Endothelial cell of umbilical vein (primary cell): ENCODE measurements at regions not wholly inside any gene's neighbourhood (a gene's known extent, or its start where the extent isn't known, plus 50 kb on each side); places are given as distances from the start of the nearest gene placed in this dataset.

ENCODE experiments used
- BruUV-seq: library from RNA; stranded (reverse); fragments of 400-500 nt; replicated peaks from 2 replicates; lab custom pipeline; 2021; lab: Mats Ljungman, UMichigan
- CTCF ChIA-PET: fragments of 300-600, 350-600 bp; sonication (Branson Sonifier 250); formaldehyde crosslinking; loops from one replicate; lab custom pipeline; 2021; ENCODE audit warnings: antibody characterized with exemption, inconsistent platforms; lab: Charles Lee
- POLR2A ChIA-PET: fragments of 300-600, 350-600 bp; sonication (Branson Sonifier 250); formaldehyde crosslinking; loops from one replicate; lab custom pipeline; 2021; ENCODE audit warnings: antibody characterized with exemption, inconsistent platforms; lab: Charles Lee
- DNase-seq: peaks from one replicate; pipeline ENCODE4 v3.0.0-alpha.2; 2011; ENCODE audit warnings: low read depth, low spot score
- FAIRE-seq: peaks from 2 replicates; lab custom pipeline; 2011; peaks lifted over from hg19 to GRCh38; lab: Jason Lieb, UNC
- H2AFZ ChIP-seq: 2 replicates; pipeline ENCODE4 v1.6.0; 2012; ENCODE audit warnings: low read depth, low read length, control low read depth, inconsistent platforms
- H3K27ac ChIP-seq: 2 replicates; pipeline ENCODE4 v1.5.1; 2011; ENCODE audit warnings: low read depth, mild to moderate bottlenecking, control low read depth, low read length, moderate library complexity; ENCODE audit not compliant: insufficient read depth
- H3K27me3 ChIP-seq, 2 experiments: 2 replicates each; pipeline versions ENCODE4 v1.6.0 to v1.6.1; 2011; ENCODE audit warnings: low read length in 2 of 2, mixed read lengths in 1 of 2; ENCODE audit not compliant: control insufficient read depth in 2 of 2, insufficient read depth in 2 of 2
- H3K36me3 ChIP-seq, 2 experiments: 2 replicates in 1 of 2; 3 replicates in 1 of 2; pipeline ENCODE4 v1.5.1; 2011; ENCODE audit warnings: low read length in 2 of 2, mild to moderate bottlenecking in 1 of 2, moderate library complexity in 1 of 2; ENCODE audit not compliant: control insufficient read depth in 2 of 2, insufficient read depth in 2 of 2; ENCODE audit errors: extremely low read depth in 1 of 2
- H3K4me1 ChIP-seq: 3 replicates; pipeline ENCODE4 v1.5.1; 2011; ENCODE audit warnings: mild to moderate bottlenecking, low read length; ENCODE audit not compliant: control insufficient read depth, insufficient read depth; ENCODE audit errors: extremely low read depth
- H3K4me2 ChIP-seq: 2 replicates; pipeline ENCODE4 v1.6.1; 2011; ENCODE audit warnings: low read length, control low read depth, mixed read lengths; ENCODE audit not compliant: insufficient read depth
- H3K4me3 ChIP-seq, 3 experiments: fragments of 200-600 bp in 1 of 3; sonication (generic), shearing (Covaris generic) in 1 of 3; replicated peaks in 1 of 3; 2 replicates each; pipeline ENCODE4 v1.5.1; 2011 to 2016; ENCODE audit warnings: control low read depth in 3 of 3, low read length in 3 of 3, mild to moderate bottlenecking in 2 of 3, inconsistent platforms in 1 of 3, low read depth in 1 of 3, moderate library complexity in 1 of 3; ENCODE audit not compliant: insufficient read depth in 1 of 3
- H3K79me2 ChIP-seq: 2 replicates; pipeline ENCODE4 v1.6.0; 2012; ENCODE audit warnings: low read length, inconsistent platforms; ENCODE audit not compliant: control insufficient read depth, insufficient read depth
- H3K9ac ChIP-seq: replicated peaks from 2 replicates; pipeline ENCODE3; 2011; ENCODE audit warnings: low read length, control low read depth; ENCODE audit not compliant: insufficient read depth; ENCODE audit errors: extremely low read depth
- H3K9me1 ChIP-seq: replicated peaks from 3 replicates; pipeline ENCODE4 v1.6.0; 2011; ENCODE audit warnings: mild to moderate bottlenecking, low read length; ENCODE audit not compliant: control insufficient read depth, insufficient read depth; ENCODE audit errors: extremely low read depth
- H3K9me3 ChIP-seq: replicated peaks from 2 replicates; pipeline ENCODE4 v1.5.1; 2012; ENCODE audit warnings: low read length, inconsistent platforms; ENCODE audit not compliant: control insufficient read depth, insufficient read depth
- H4K20me1 ChIP-seq: replicated peaks from 2 replicates; pipeline ENCODE3; 2011; ENCODE audit warnings: mild to moderate bottlenecking, low read length; ENCODE audit not compliant: control insufficient read depth, insufficient read depth; ENCODE audit errors: extremely low read depth
- CTCF ChIP-seq, 2 donors: IDR thresholded peaks; 1 replicate in 1 of 2; 2 replicates in 1 of 2; pipeline ENCODE4 v1.5.1; 2011; ENCODE audit warnings: low read length in 2 of 2, mild to moderate bottlenecking in 2 of 2, moderate library complexity in 2 of 2, control low read depth in 1 of 2, inconsistent platforms in 1 of 2, low read depth in 1 of 2; ENCODE audit not compliant: insufficient read depth in 1 of 2; ENCODE audit errors: extremely low read depth in 1 of 2
- EZH2 ChIP-seq: IDR thresholded peaks from 2 replicates; pipeline ENCODE4 v1.6.1; 2012; ENCODE audit warnings: borderline replicate concordance, low read depth, mild to moderate bottlenecking, moderate library complexity, low read length, inconsistent platforms; ENCODE audit not compliant: severe bottlenecking
- FOS ChIP-seq: IDR thresholded peaks from 2 replicates; pipeline ENCODE4 v1.6.1; 2011; ENCODE audit warnings: mild to moderate bottlenecking, low read length, moderate library complexity, borderline replicate concordance; ENCODE audit not compliant: insufficient read depth
- GATA2 ChIP-seq: IDR thresholded peaks from 2 replicates; pipeline ENCODE4 v1.7.0; 2011; ENCODE audit warnings: low read depth, mild to moderate bottlenecking, moderate library complexity, mixed read lengths, low read length; ENCODE audit not compliant: insufficient read length, insufficient read depth
- JUN ChIP-seq: IDR thresholded peaks from 2 replicates; pipeline ENCODE4 v1.6.1; 2011; ENCODE audit warnings: borderline replicate concordance, low read depth; ENCODE audit not compliant: insufficient read length, insufficient read depth
- MAX ChIP-seq: IDR thresholded peaks from 2 replicates; pipeline ENCODE4 v1.6.1; 2011; ENCODE audit not compliant: insufficient read depth, insufficient read length
- MYC ChIP-seq: IDR thresholded peaks from one replicate; pipeline ENCODE4 v1.6.1; 2011; ENCODE audit warnings: mild to moderate bottlenecking, low read depth, low read length
- POLR2A ChIP-seq: IDR thresholded peaks from 2 replicates; pipeline ENCODE4 v1.6.1; 2012; ENCODE audit warnings: low read depth, mild to moderate bottlenecking, control low read depth, low read length
- POLR2AphosphoS5 ChIP-seq: IDR thresholded peaks from 2 replicates; pipeline ENCODE4 v1.6.1; 2012; ENCODE audit warnings: low read depth, mild to moderate bottlenecking, control low read depth, low read length, moderate library complexity; ENCODE audit not compliant: insufficient read depth
- dilution Hi-C: fragments of 300-500 bp; cut with MboI; formaldehyde crosslinking; loops from one replicate; pipeline ENCODE4 v1.15.0; 2019; ENCODE audit warnings: low sequenced_read_pairs; ENCODE audit not compliant: extremely low pct_ligation_motif_present
- intact Hi-C: fragments of 100-400 bp; cut with micrococcal nuclease; formaldehyde crosslinking; loops from one replicate; pipeline ENCODE4 v1.10.0; 2022

- TF ChIP-seq JUN (no peak), MYC (no peak), GATA2 (no peak), MAX (no peak), FOS (no peak), POLR2AphosphoS5 (no peak), POLR2A (no peak), CTCF (IDR thresholded peaks at IDR 0.05; ENCODE audit: extremely low read depth in 1 of 2, insufficient read depth in 1 of 2, low read depth in 1 of 2, low read length in 2 of 2) (no peak), EZH2 (no peak)
- Histone ChIP-seq H3K27ac (no peak overlapping the region), H2AFZ (no peak overlapping the region), H3K36me3 (no peaks in the 10 kb centered on the region), H3K27me3 (peaks cover 0 to 3% of the 10 kb centered on the region in 2 experiments), H3K9ac (no peak overlapping the region), H3K79me2 (no peaks in the 10 kb centered on the region), H4K20me1 (no peaks in the 10 kb centered on the region), H3K4me3 (no peak overlapping the region), H3K9me1 (no peaks in the 10 kb centered on the region), H3K4me1 (no peaks in the 10 kb centered on the region), H3K9me3 (no peaks in the 10 kb centered on the region), H3K4me2 (no peak overlapping the region)
- intact Hi-C loops, result no loop called here
- no peak for DNase-seq
- dilution Hi-C loops, result no loop called here
- CTCF ChIA-PET, result no interaction called here
- FAIRE-seq, result no peak
- POLR2A ChIA-PET, result no interaction called here
- BruUV-seq, result no TSS peak
Measured at GRCh38 chr10:78515038-78515872, 481.6 kb downstream of the RPS24 start.
